HEK293 (cell line): ENCODE measurements at regions not wholly inside any gene's neighbourhood (a gene's known extent, or its start where the extent isn't known, plus 50 kb on each side); places are given as distances from the start of the nearest gene placed in this dataset.

Experiments used
- CTCF ChIA-PET: fragments of 350-600 bp; formaldehyde crosslinking; extraction: SDS; loops from one replicate; lab custom pipeline; 2021; ENCODE audit warnings: antibody characterized with exemption; lab: Yijun Ruan, JAX
- POLR2A ChIA-PET: fragments of 300-600 bp; formaldehyde crosslinking; extraction: SDS; loops from one replicate; lab custom pipeline; 2020; ENCODE audit warnings: antibody characterized with exemption, inconsistent platforms; lab: Yijun Ruan, JAX
- H3K27ac ChIP-seq: fragments of 200-500 bp; sonication (Bioruptor generic); 2 replicates; pipeline ENCODE4 v1.5.1; 2014; ENCODE audit warnings: low read depth, low read length, control low read depth, inconsistent platforms; ENCODE audit errors: extremely low read depth
- H3K36me3 ChIP-seq, 2 experiments: fragments of 200-500 bp in 1 of 2; sonication (Bioruptor generic) in 1 of 2; 1 replicate in 1 of 2; 2 replicates in 1 of 2; pipeline ENCODE4 v1.5.1; 2014 to 2017; ENCODE audit warnings: inconsistent platforms in 2 of 2, low read length in 2 of 2; ENCODE audit not compliant: control insufficient read depth in 2 of 2, insufficient read depth in 1 of 2
- H3K4me1 ChIP-seq: fragments of 200-500 bp; sonication (Bioruptor generic); 2 replicates; pipeline ENCODE4 v1.5.1; 2014; ENCODE audit warnings: mild to moderate bottlenecking, low read length, inconsistent platforms; ENCODE audit not compliant: control insufficient read depth, insufficient read depth
- H3K4me3 ChIP-seq: 2 replicates; pipeline ENCODE4 v1.5.1; 2011; ENCODE audit warnings: low read depth, mild to moderate bottlenecking, control low read depth, low read length, moderate library complexity
- H3K9me3 ChIP-seq: fragments of 200-500 bp; sonication (Bioruptor generic); 2 replicates; pipeline ENCODE4 v1.5.1; 2014; ENCODE audit warnings: low read depth, low read length, inconsistent platforms; ENCODE audit not compliant: control insufficient read depth, insufficient read depth
- HOXD13 ChIP-seq: sonication (generic); formaldehyde crosslinking; IDR thresholded peaks from 2 replicates; pipeline ENCODE4 v1.8.0; 2022; ENCODE audit warnings: missing genetic modification reagents, borderline replicate concordance
- RBAK ChIP-seq: fragments of 450-650 bp; formaldehyde crosslinking; IDR thresholded peaks from 2 replicates; pipeline ENCODE4 v1.5.1; 2016; ENCODE audit warnings: missing biosample characterization, missing genetic modification characterization
- SCRT1 ChIP-seq: fragments of 450-650 bp; formaldehyde crosslinking; IDR thresholded peaks from 2 replicates; pipeline ENCODE4 v1.5.1; 2016; ENCODE audit warnings: missing biosample characterization, missing genetic modification characterization, borderline replicate concordance
- SP2 ChIP-seq: fragments of 450-650 bp; formaldehyde crosslinking; IDR thresholded peaks from 2 replicates; pipeline ENCODE4 v1.5.1; 2016; ENCODE audit warnings: missing biosample characterization, missing genetic modification characterization
- ZFP41 ChIP-seq: fragments of 450-650 bp; formaldehyde crosslinking; IDR thresholded peaks from 2 replicates; pipeline ENCODE4 v1.5.1; 2016; ENCODE audit warnings: missing biosample characterization, missing genetic modification characterization, borderline replicate concordance
- ZNF132 ChIP-seq: fragments of 450-650 bp; formaldehyde crosslinking; IDR thresholded peaks from 2 replicates; pipeline ENCODE4 v1.5.1; 2017; ENCODE audit warnings: missing biosample characterization, missing genetic modification characterization, borderline replicate concordance
- ZNF211 ChIP-seq: fragments of 450-650 bp; formaldehyde crosslinking; IDR thresholded peaks from 2 replicates; pipeline ENCODE4 v1.5.1; 2016; ENCODE audit warnings: low read depth, missing biosample characterization, missing genetic modification characterization
- ZNF214 ChIP-seq: fragments of 450-650 bp; formaldehyde crosslinking; IDR thresholded peaks from 2 replicates; pipeline ENCODE4 v1.5.1; 2017; ENCODE audit warnings: missing biosample characterization, mild to moderate bottlenecking, missing genetic modification characterization, borderline replicate concordance
- ZNF23 ChIP-seq: fragments of 450-650 bp; formaldehyde crosslinking; IDR thresholded peaks from 2 replicates; pipeline ENCODE4 v1.5.1; 2016; ENCODE audit warnings: missing biosample characterization, missing genetic modification characterization, borderline replicate concordance
- ZNF335 ChIP-seq: fragments of 450-650 bp; formaldehyde crosslinking; conservative IDR thresholded peaks from 2 replicates; pipeline ENCODE4 v1.5.1; 2016; ENCODE audit warnings: missing biosample characterization, missing genetic modification characterization
- ZNF366 ChIP-seq: fragments of 450-650 bp; formaldehyde crosslinking; conservative IDR thresholded peaks from 2 replicates; pipeline ENCODE4 v1.5.1; 2016; ENCODE audit warnings: missing biosample characterization, missing genetic modification characterization
- ZNF426 ChIP-seq: fragments of 450-650 bp; formaldehyde crosslinking; IDR thresholded peaks from 2 replicates; pipeline ENCODE4 v1.5.1; 2017; ENCODE audit warnings: missing biosample characterization, missing genetic modification characterization, mild to moderate bottlenecking, inconsistent platforms, moderate library complexity
- ZNF560 ChIP-seq: fragments of 450-650 bp; formaldehyde crosslinking; IDR thresholded peaks from 2 replicates; pipeline ENCODE4 v1.5.1; 2017; ENCODE audit warnings: missing biosample characterization, missing genetic modification characterization, borderline replicate concordance
- ZNF561 ChIP-seq: fragments of 450-650 bp; IDR thresholded peaks from 2 replicates; pipeline ENCODE4 v1.5.1; 2018; ENCODE audit warnings: missing biosample characterization, missing genetic modification characterization, borderline replicate concordance
- ZNF785 ChIP-seq: fragments of 450-650 bp; formaldehyde crosslinking; IDR thresholded peaks from 2 replicates; pipeline ENCODE4 v1.5.1; 2016; ENCODE audit warnings: missing biosample characterization, missing genetic modification characterization
- TF ChIP-seq, protein P1 (sequence below): fragments of 450-650 bp; formaldehyde crosslinking; IDR thresholded peaks from 2 replicates; pipeline ENCODE4 v1.5.1; 2016; ENCODE audit warnings: missing biosample characterization, missing genetic modification characterization
- TF ChIP-seq, protein P2 (sequence below): fragments of 450-650 bp; formaldehyde crosslinking; IDR thresholded peaks from 2 replicates; pipeline ENCODE4 v1.5.1; 2016; ENCODE audit warnings: missing biosample characterization, missing genetic modification characterization
- TF ChIP-seq, protein P3 (sequence below): fragments of 450-650 bp; formaldehyde crosslinking; IDR thresholded peaks from 2 replicates; pipeline ENCODE4 v1.5.1; 2016; ENCODE audit warnings: missing biosample characterization, missing genetic modification characterization
- TF ChIP-seq, protein P4 (sequence below): fragments of 450-650 bp; formaldehyde crosslinking; IDR thresholded peaks from 2 replicates; pipeline ENCODE4 v1.5.1; 2016; ENCODE audit warnings: missing biosample characterization, missing genetic modification characterization
- TF ChIP-seq, protein P5 (sequence below): fragments of 450-650 bp; formaldehyde crosslinking; IDR thresholded peaks from 2 replicates; pipeline ENCODE4 v1.5.1; 2016; ENCODE audit warnings: missing biosample characterization, missing genetic modification characterization
- TF ChIP-seq, protein P6 (sequence below): fragments of 450-650 bp; formaldehyde crosslinking; IDR thresholded peaks from 2 replicates; pipeline ENCODE4 v1.5.1; 2016; ENCODE audit warnings: missing biosample characterization, missing genetic modification characterization

DNA sequence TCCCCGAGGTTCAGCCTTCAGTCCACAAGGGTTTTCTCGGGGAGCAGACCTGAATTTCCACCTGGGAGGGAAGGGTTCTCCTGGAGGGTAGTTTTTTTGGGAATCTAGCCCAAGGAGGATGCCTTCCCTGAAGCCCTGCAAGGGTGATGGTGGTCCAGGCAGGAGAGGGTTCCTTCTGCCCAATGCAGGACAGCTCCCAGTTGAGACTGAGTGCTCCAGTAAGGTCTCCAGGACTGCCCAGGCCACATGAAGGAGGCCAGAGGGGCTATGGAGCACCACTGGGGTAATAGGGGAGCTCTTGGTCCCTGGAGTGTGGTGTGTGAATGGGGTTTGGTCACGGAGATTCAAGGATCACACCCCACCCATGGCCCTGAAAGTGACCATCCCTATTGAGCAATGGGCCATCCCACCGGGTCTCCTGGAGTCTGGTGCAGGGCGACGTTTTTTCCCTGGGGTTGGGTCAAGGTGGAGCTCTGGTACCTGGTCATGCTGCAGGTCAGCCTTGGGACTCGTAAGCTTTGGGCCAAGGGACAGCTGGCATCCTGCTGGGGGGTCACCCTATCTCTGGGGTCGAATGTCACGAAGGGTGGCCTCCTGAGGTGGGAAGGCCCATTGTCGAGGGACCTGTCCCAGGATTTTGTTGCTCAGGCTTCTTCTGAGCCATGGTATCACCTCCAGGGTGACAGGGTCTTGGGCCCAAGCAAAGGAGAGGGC, 196.5 kb downstream of the UBE3A start:
- POLR2A ChIA-PET: no interaction called here
- Histone ChIP-seq H3K27ac (no peak overlapping the region), H3K4me1 (no peaks in the 10 kb centered on the region), H3K9me3 (no peaks in the 10 kb centered on the region), H3K36me3 (no peaks in the 10 kb centered on the region), H3K4me3 (no peak overlapping the region)
- CTCF ChIA-PET: no interaction called here
- TF ChIP-seq ZNF211 (tag by site-specific recombination): no peak
- TF ChIP-seq ZNF560: no peak
- TF ChIP-seq ZFP41: no peak
- no peak for TF ChIP-seq ZNF214 (tag by site-specific recombination)

DNA sequence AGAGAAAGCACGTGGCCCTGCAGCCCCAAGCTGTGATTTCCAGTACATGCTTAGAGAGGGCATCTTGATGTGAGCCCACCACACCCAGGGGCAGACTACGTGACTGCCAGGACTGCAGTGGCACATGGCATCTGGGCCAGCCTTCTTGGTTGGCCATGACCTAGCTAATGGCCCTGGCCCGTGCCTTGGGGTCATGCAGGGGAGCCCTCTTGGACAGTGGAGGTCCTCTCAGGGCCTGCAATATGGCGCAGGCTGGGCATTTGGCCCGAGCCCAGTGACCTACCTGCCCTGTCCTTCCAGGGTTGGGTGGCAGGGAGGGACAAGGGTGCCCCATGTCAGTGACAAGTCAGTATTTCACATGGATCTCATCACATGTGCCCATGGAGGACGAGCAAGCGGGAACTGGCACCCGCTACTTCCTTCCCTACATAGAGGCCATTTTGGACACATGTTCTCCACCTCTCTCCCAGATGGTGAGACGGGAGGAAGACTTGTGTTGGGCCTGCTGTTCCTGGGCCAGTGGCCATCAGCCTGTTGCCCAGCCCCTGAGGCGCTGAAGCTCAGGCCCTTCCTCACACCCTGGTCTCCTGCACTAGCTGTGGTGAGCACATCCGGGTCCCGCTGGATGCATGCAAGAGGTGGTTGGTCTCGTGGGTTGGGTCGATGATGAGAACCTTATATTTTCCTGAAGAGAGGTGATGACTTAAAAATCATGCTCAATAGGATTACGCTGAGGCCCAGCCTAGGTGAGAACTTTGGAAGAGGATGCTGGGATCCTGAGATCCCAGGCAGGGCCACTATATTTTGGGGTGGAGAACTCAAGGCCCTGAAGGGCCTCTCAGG, 195.6 kb downstream of the UBE3A start:
- H3K4me1 ChIP-seq: no peaks in the 10 kb centered on the region
- CTCF ChIA-PET: no interaction called here
- no peaks in the 10 kb centered on the region for H3K9me3 ChIP-seq
- no peak overlapping the region for H3K4me3 ChIP-seq
- no peak overlapping the region for H3K27ac ChIP-seq
- POLR2A ChIA-PET: no interaction called here
- H3K36me3 ChIP-seq: no peaks in the 10 kb centered on the region
- TF ChIP-seq RBAK (tag by site-specific recombination) (no peak), ZNF23 (tag by site-specific recombination) (no peak), ZNF366 (tag by site-specific recombination) (no peak), ZNF132 (no peak), SP2 (tag by site-specific recombination) (no peak), ZNF426 (tag by site-specific recombination) (no peak), ZNF785 (tag by site-specific recombination) (no peak), ZNF335 (tag by site-specific recombination) (no peak), SCRT1 (tag by site-specific recombination) (no peak), ZNF561 (no peak), HOXD13 (CRISPR knock-in tag) (no peak)
- TF ChIP-seq, protein P1, sequence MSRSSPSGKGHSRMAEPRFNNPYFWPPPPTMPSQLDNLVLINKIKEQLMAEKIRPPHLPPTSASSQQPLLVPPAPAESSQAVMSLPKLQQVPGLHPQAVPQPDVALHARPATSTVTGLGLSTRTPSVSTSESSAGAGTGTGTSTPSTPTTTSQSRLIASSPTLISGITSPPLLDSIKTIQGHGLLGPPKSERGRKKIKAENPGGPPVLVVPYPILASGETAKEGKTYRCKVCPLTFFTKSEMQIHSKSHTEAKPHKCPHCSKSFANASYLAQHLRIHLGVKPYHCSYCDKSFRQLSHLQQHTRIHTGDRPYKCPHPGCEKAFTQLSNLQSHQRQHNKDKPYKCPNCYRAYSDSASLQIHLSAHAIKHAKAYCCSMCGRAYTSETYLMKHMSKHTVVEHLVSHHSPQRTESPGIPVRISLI: no peak
- TF ChIP-seq, protein P2, sequence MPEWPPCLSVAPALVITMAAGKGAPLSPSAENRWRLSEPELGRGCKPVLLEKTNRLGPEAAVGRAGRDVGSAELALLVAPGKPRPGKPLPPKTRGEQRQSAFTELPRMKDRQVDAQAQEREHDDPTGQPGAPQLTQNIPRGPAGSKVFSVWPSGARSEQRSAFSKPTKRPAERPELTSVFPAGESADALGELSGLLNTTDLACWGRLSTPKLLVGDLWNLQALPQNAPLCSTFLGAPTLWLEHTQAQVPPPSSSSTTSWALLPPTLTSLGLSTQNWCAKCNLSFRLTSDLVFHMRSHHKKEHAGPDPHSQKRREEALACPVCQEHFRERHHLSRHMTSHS (tag by site-specific recombination): no peak
- TF ChIP-seq, protein P3, sequence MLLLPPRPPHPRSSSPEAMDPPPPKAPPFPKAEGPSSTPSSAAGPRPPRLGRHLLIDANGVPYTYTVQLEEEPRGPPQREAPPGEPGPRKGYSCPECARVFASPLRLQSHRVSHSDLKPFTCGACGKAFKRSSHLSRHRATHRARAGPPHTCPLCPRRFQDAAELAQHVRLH (tag by site-specific recombination): no peak
- TF ChIP-seq, protein P4, sequence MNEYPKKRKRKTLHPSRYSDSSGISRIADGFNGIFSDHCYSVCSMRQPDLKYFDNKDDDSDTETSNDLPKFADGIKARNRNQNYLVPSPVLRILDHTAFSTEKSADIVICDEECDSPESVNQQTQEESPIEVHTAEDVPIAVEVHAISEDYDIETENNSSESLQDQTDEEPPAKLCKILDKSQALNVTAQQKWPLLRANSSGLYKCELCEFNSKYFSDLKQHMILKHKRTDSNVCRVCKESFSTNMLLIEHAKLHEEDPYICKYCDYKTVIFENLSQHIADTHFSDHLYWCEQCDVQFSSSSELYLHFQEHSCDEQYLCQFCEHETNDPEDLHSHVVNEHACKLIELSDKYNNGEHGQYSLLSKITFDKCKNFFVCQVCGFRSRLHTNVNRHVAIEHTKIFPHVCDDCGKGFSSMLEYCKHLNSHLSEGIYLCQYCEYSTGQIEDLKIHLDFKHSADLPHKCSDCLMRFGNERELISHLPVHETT (tag by site-specific recombination): no peak
- TF ChIP-seq, protein P5, sequence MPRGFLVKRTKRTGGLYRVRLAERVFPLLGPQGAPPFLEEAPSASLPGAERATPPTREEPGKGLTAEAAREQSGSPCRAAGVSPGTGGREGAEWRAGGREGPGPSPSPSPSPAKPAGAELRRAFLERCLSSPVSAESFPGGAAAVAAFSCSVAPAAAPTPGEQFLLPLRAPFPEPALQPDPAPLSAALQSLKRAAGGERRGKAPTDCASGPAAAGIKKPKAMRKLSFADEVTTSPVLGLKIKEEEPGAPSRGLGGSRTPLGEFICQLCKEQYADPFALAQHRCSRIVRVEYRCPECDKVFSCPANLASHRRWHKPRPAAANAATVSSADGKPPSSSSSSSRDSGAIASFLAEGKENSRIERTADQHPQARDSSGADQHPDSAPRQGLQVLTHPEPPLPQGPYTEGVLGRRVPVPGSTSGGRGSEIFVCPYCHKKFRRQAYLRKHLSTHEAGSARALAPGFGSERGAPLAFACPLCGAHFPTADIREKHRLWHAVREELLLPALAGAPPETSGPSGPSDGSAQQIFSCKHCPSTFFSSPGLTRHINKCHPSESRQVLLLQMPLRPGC (tag by site-specific recombination): no peak
- TF ChIP-seq, protein P6, sequence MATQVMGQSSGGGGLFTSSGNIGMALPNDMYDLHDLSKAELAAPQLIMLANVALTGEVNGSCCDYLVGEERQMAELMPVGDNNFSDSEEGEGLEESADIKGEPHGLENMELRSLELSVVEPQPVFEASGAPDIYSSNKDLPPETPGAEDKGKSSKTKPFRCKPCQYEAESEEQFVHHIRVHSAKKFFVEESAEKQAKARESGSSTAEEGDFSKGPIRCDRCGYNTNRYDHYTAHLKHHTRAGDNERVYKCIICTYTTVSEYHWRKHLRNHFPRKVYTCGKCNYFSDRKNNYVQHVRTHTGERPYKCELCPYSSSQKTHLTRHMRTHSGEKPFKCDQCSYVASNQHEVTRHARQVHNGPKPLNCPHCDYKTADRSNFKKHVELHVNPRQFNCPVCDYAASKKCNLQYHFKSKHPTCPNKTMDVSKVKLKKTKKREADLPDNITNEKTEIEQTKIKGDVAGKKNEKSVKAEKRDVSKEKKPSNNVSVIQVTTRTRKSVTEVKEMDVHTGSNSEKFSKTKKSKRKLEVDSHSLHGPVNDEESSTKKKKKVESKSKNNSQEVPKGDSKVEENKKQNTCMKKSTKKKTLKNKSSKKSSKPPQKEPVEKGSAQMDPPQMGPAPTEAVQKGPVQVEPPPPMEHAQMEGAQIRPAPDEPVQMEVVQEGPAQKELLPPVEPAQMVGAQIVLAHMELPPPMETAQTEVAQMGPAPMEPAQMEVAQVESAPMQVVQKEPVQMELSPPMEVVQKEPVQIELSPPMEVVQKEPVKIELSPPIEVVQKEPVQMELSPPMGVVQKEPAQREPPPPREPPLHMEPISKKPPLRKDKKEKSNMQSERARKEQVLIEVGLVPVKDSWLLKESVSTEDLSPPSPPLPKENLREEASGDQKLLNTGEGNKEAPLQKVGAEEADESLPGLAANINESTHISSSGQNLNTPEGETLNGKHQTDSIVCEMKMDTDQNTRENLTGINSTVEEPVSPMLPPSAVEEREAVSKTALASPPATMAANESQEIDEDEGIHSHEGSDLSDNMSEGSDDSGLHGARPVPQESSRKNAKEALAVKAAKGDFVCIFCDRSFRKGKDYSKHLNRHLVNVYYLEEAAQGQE: no peak
